ENCODE measurements at regions not wholly inside any gene's neighbourhood (a gene's known extent, or its start where the extent isn't known, plus 50 kb on each side); places are given as distances from the start of the nearest gene placed in this dataset.
"Not testable (repeated sequence)": the region's sequence is repeated elsewhere in the genome, so short reads cannot be mapped to it uniquely, and the experiment has no call there.

GRCh38 chr13:84730376-84730775 is 848.1 kb upstream of the SLITRK1 start:
- no peak overlapping the region for H2AFZ ChIP-seq (ENCODE audit: low read depth, low read length)
- no peak overlapping the region for H3K9ac ChIP-seq (ENCODE audit: low read length)
- no peak overlapping the region for H3K4me2 ChIP-seq (ENCODE audit: low read length)
- no peak for TF ChIP-seq CTCF (IDR thresholded peaks at IDR 0.05; ENCODE audit: low read depth, low read length)
- no peak for TF ChIP-seq EZH2phosphoT487 (IDR thresholded peaks at IDR 0.05; ENCODE audit: low read depth)
- H4K20me1 ChIP-seq (ENCODE audit: insufficient read depth, low read length): no peaks in the 10 kb centered on the region
- H3K36me3 ChIP-seq (replicated peaks; ENCODE audit: low read depth, low read length): no peaks in the 10 kb centered on the region
- H3K4me1 ChIP-seq (ENCODE audit: low read length): no peaks in the 10 kb centered on the region
- no peaks in the 10 kb centered on the region for H3K27me3 ChIP-seq (ENCODE audit: low read depth, low read length)
- no peaks in the 10 kb centered on the region for H3K9me3 ChIP-seq (ENCODE audit: insufficient read depth, low read length)
- no peaks in the 10 kb centered on the region for H3K79me2 ChIP-seq (ENCODE audit: low read length)
- H3K4me3 ChIP-seq (ENCODE audit: low read length): no peak overlapping the region
- H3K27ac ChIP-seq (ENCODE audit: low read length): no peak overlapping the region

GRCh38 chr13:84705982-84706710 is 823.9 kb upstream of the SLITRK1 start:
- TF ChIP-seq EZH2phosphoT487 (IDR thresholded peaks at IDR 0.05; ENCODE audit: low read depth) (no peak), CTCF (IDR thresholded peaks at IDR 0.05; ENCODE audit: low read depth, low read length) (no peak)
- Histone ChIP-seq H3K27me3 (ENCODE audit: low read depth, low read length) (no peaks in the 10 kb centered on the region), H3K36me3 (replicated peaks; ENCODE audit: low read depth, low read length) (no peaks in the 10 kb centered on the region), H3K4me2 (ENCODE audit: low read length) (no peak overlapping the region), H3K4me1 (ENCODE audit: low read length) (no peaks in the 10 kb centered on the region), H3K4me3 (ENCODE audit: low read length) (no peak overlapping the region), H3K27ac (ENCODE audit: low read length) (no peak overlapping the region), H3K79me2 (ENCODE audit: low read length) (no peaks in the 10 kb centered on the region), H3K9me3 (ENCODE audit: insufficient read depth, low read length) (no peaks in the 10 kb centered on the region), H2AFZ (ENCODE audit: low read depth, low read length) (no peak overlapping the region), H4K20me1 (ENCODE audit: insufficient read depth, low read length) (no peaks in the 10 kb centered on the region), H3K9ac (ENCODE audit: low read length) (no peak overlapping the region)

- no peak for TF ChIP-seq CTCF (IDR thresholded peaks at IDR 0.05; ENCODE audit: low read depth, low read length)
- no peak for TF ChIP-seq EZH2phosphoT487 (IDR thresholded peaks at IDR 0.05; ENCODE audit: low read depth)
- Histone ChIP-seq H3K79me2 (ENCODE audit: low read length) (no peaks in the 10 kb centered on the region), H3K27ac (ENCODE audit: low read length) (no peak overlapping the region), H3K9ac (ENCODE audit: low read length) (no peak overlapping the region), H2AFZ (ENCODE audit: low read depth, low read length) (no peak overlapping the region), H3K36me3 (replicated peaks; ENCODE audit: low read depth, low read length) (no peaks in the 10 kb centered on the region), H3K4me2 (ENCODE audit: low read length) (no peak overlapping the region), H3K4me3 (ENCODE audit: low read length) (no peak overlapping the region), H3K27me3 (ENCODE audit: low read depth, low read length) (no peaks in the 10 kb centered on the region), H4K20me1 (ENCODE audit: insufficient read depth, low read length) (no peaks in the 10 kb centered on the region), H3K9me3 (ENCODE audit: insufficient read depth, low read length) (no peaks in the 10 kb centered on the region), H3K4me1 (ENCODE audit: low read length) (no peaks in the 10 kb centered on the region)
Observed at GRCh38 chr13:84702174-84702573, 819.9 kb upstream of the SLITRK1 start.

GRCh38 chr13:84697591-84697990 is 815.3 kb upstream of the SLITRK1 start:
- H3K27me3 ChIP-seq (ENCODE audit: low read depth, low read length); H3K4me1 ChIP-seq (ENCODE audit: low read length); H3K4me2 ChIP-seq (ENCODE audit: low read length); H3K79me2 ChIP-seq (ENCODE audit: low read length); H3K36me3 ChIP-seq (replicated peaks; ENCODE audit: low read depth, low read length); H4K20me1 ChIP-seq (ENCODE audit: insufficient read depth, low read length); H3K9ac ChIP-seq (ENCODE audit: low read length); H3K4me3 ChIP-seq (ENCODE audit: low read length); H3K27ac ChIP-seq (ENCODE audit: low read length); H2AFZ ChIP-seq (ENCODE audit: low read depth, low read length); H3K9me3 ChIP-seq (ENCODE audit: insufficient read depth, low read length): not testable (repeated sequence)
